HG03066 (cell line): ENCODE measurements at regions not wholly inside any gene's neighbourhood (a gene's known extent, or its start where the extent isn't known, plus 50 kb on each side); places are given as distances from the start of the nearest gene placed in this dataset.
"Not testable (repeated sequence)": the region's sequence is repeated elsewhere in the genome, so short reads cannot be mapped to it uniquely, and the experiment has no call there.

Experiments
- ATAC-seq: cut with Tn5 transposase; IDR thresholded peaks from one replicate; pipeline ENCODE4 v1.9.1; 2021; ENCODE audit warnings: low read depth; ENCODE audit not compliant: unreplicated experiment

- no peak for ATAC-seq
These were observed 113.5 kb upstream of the GATB start for GRCh38 chr4:151874328-151874727.

GRCh38 chr4:151866592-151866918 lies 105.7 kb upstream of the GATB start:
- ATAC-seq: no peak

GRCh38 chr4:151865744-151866591 lies 105.2 kb upstream of the GATB start:
- ATAC-seq: no peak

GRCh38 chr4:151865312-151865711 lies 104.5 kb upstream of the GATB start:
- no peak for ATAC-seq

- ATAC-seq: no peak
These were observed 103.3 kb upstream of the GATB start for GRCh38 chr4:151864068-151864467.

DNA sequence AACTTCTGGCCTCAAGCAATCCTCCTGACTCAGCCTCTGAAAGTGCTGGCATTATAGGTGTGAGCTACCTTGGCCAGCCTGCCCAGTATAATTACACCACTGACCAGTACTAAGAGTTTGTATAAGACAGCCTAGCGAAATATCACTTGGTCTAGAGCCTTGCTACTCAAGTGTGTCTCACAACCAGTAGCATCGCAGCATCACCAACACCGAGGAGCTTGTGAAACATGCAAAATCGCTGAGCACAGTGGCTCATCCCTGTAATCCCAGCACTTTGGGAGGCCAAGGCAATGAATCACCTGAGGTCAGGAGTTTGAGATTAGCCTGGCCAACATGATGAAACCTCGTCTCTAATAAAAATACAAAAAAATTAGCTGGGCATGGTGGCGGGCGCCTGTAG lies 102.0 kb upstream of the GATB start:
- no peak for ATAC-seq

DNA sequence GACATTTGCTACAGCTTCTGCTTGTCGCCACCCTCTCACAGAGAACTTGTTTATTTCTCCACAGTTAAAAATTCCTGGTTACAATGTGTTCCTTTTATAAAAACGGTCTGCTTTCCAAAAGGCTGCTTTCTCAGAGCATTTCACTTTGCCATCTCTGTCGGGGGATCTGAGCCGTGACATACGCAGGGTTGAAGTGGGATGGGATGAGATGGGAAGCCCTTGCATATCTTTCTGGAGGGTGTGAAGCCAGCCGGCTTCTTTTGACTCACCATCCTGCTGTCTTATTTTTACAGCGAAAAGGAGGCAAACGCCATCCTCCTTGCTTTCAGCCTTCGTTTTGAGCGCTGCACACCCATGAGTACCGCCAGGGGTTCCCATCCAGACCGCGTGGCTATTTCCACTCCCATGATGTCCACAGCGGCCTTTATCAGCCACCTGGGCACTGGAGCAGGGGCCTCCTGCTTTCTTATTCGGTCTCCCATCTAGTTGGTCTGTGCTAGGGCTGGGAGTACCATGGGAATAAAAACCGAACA lies 99.8 kb upstream of the GATB start:
- no peak for ATAC-seq

DNA sequence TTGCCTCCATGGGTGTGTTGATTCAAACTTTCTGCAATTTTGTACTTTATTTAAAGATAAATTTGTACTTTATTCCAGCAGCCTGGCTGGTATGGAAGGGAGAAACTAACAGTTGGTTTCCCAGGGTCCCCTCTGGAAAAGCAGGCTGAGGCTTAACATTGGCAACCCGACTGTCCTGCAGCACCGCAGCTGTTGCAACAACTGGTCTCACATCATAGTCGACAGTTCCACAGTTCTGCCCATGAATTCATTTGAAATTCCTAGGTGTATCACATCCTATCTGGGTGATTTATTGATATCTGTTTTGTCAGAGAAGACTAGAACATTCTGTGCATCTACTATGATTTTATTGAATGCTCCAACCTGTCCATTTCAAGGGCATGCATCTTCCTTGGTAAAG lies 98.8 kb upstream of the GATB start:
- ATAC-seq: no peak

DNA sequence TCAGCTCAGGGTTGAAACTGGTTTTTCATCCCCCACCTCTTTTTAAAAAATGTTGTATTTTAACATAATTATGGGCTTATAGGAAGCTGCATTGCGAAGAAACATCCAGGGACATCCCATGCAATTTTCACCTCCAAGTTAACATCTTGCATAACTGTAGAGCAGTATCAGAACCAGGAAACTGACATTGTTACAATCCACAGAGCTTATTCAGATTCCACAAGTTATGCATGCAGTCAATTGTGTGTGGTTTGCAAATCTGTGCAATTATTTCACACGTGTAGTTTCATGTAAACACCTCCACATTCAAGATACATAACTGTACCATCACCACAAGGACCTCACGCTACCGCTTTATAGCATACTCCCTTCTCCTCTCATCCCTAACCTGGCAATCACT lies 97.5 kb upstream of the GATB start:
- no peak for ATAC-seq

- no peak for ATAC-seq
These were observed 96.6 kb upstream of the GATB start for GRCh38 chr4:151857368-151857767.

DNA sequence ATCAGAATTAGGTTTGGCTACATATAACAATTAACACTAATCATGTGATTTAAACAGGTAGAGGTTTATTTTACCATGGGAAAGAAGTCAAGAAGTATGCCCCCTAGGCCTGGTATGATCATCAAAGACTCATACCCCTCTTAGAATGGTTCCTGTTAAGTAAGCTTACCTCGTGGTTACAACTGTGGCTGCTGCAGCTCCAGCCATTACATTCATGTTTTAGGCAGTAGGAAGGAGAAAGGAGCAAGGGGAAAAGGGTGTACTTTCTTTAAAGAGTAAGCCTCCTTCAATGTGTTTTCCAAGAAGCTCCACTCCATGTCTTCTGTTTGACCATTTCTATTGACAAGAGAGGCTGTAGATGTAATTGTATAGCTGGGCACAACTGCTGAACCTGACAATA lies 94.9 kb upstream of the GATB start:
- no peak for ATAC-seq

- no peak for ATAC-seq
These were observed 93.9 kb upstream of the GATB start for GRCh38 chr4:151854731-151855130.

GRCh38 chr4:151853034-151853433 lies 92.2 kb upstream of the GATB start:
- ATAC-seq: no peak

DNA sequence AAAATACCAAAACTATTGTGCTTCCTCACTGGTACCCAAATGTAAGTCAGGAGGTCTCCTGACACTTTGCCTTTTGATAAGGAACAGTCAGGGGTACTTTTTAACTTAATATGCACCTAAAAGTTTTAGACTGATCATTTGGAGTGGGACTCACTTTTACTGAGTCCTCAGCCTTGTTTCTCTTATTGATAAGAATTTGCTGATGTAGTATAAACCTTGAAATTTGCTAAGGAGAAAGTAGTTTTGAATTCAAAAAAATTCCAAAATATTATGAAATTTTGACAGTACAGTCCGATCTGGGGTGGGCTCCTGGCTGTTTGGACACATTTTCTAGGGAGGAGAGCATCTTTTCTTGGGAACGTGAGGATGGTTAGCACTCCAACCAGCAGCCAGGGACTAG lies 91.4 kb upstream of the GATB start:
- ATAC-seq: no peak

- ATAC-seq: no peak
These were observed 90.5 kb upstream of the GATB start for GRCh38 chr4:151851354-151851753.

GRCh38 chr4:151850791-151851213 lies 90.0 kb upstream of the GATB start:
- no peak for ATAC-seq

DNA sequence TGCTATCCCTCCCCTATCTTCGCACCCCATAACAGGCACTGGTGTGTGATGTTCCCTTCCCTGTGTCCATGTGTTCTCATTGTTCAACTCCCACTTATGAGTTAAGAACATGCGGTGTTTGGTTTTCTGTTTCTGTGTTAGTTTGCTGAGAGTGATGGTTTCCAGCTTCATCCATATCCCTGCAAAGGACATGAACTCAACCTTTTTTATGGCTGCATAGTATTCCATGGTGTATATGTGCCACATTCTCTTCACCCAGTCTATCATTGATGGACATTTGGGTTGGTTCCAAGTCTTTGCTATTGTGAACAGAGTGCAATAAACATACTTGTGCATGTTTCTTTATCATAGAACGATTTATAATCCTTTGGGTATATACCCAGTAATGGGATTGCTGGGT lies 84.7 kb upstream of the GATB start:
- ATAC-seq: not testable (repeated sequence)

GRCh38 chr4:151842430-151843079 lies 81.7 kb upstream of the GATB start:
- no peak for ATAC-seq

DNA sequence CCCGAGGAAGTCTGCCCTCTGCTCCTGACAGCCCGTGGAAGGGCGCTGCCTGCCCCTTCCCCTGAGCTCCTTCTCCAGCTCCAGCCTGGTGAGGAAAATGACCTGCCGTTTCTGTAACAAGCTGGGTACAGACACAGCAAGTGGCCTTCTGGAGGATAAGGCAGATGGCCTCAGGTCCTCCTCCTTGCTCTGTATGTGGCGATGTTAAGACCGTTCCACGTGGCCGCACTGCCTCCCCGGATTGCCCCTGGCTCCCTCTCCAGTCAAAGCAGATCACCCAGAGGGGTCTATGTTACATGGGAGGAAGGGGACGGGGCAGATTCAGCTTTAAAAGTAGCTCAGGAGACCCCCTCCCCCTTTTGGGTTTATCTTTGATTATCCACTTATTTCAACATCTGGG lies 80.3 kb upstream of the GATB start:
- ATAC-seq: no peak

DNA sequence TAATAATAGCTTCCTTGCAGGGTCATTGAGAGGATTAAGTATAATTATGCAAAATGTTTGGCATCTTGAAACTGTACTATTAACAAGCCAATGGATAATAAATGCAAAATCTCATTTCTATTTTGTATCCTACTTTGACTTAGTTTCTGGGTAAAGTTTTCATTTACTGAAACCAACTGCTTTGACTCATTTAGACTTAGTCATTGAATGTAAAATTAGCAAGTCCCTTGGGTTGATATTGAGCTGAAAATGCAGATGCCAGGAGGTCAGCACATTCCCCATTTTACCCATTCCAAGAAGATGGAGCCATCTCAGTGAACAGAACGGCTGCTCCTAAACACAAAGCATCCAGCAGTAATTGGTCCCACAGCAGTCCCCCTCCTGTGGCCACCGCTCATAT lies 74.7 kb upstream of the GATB start:
- ATAC-seq: no peak

GRCh38 chr4:151833174-151833573 lies 72.4 kb upstream of the GATB start:
- no peak for ATAC-seq

DNA sequence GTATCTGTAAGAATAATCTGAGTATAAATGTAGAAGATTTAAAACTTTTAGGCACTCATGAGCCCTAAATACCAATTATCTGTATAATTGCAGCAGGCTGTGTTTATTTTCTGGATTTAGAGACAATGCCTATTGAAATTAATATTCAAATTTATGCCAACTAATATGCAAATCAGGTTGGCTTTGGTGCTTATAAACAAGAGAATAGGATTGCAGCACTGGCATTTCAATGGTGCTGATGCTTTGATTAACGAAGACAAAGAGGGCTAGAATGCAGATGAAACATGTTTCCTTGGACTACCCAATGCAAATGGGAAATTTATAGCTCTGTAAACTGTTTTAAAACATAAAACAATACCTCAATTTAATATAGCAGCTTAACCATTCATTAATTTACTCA lies 70.7 kb upstream of the GATB start:
- no peak for ATAC-seq
